ENCODE measurements at regions not wholly inside any gene's neighbourhood (a gene's known extent, or its start where the extent isn't known, plus 50 kb on each side); places are given as distances from the start of the nearest gene placed in this dataset.
A peak's percentile ranks its signal among the peaks of the same experiment; 100 is the strongest.

- DNase-seq (ENCODE audit: low spot score), result no peak
- Mint-ChIP-seq H3K36me3 (ENCODE audit: low read depth) (no peaks in the 10 kb centered on the region), H3K4me3 (ENCODE audit: unreplicated experiment) (no peak overlapping the region), H3K27me3 (ENCODE audit: low read depth) (no peaks in the 10 kb centered on the region), H3K9me3 (ENCODE audit: low read depth) (peaks cover 7% of the 10 kb centered on the region), H3K4me1 (ENCODE audit: low read depth) (peaks cover 87% of the 10 kb centered on the region), H3K27ac (ENCODE audit: unreplicated experiment) (peak overlapping the region; percentile 3)
- no peak for TF ChIP-seq CTCF (IDR thresholded peaks at IDR 0.05)
Measured at GRCh38 chr10:44803862-44804261, 107.3 kb upstream of the TMEM72 start.

DNA sequence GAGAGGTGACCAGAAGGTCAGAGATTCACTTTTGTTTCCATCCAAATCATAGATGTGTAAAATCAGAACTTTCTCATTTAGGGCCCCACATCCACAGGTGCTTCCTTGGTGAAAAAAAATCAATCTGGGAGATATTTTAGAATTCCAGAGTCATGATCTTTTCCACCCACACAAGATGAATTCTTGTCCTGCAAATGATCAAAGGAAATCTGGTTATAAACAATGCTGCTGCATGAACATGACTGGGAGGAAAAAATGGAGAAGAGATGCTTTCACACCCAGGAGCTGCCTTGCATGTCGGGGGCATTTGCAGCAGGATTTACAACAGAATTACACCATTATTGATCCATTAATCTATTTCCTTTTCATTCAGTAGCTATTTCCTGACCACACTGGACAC is 106.5 kb upstream of the TMEM72 start:
- Mint-ChIP-seq H3K36me3 (ENCODE audit: low read depth) (no peaks in the 10 kb centered on the region), H3K4me1 (ENCODE audit: low read depth) (peaks cover 80% of the 10 kb centered on the region), H3K4me3 (ENCODE audit: unreplicated experiment) (no peak overlapping the region), H3K27me3 (ENCODE audit: low read depth) (no peaks in the 10 kb centered on the region), H3K27ac (ENCODE audit: unreplicated experiment) (no peak overlapping the region), H3K9me3 (ENCODE audit: low read depth) (peaks cover 13% of the 10 kb centered on the region)
- DNase-seq (ENCODE audit: low spot score), result no peak
- TF ChIP-seq CTCF (IDR thresholded peaks at IDR 0.05), result no peak

DNA sequence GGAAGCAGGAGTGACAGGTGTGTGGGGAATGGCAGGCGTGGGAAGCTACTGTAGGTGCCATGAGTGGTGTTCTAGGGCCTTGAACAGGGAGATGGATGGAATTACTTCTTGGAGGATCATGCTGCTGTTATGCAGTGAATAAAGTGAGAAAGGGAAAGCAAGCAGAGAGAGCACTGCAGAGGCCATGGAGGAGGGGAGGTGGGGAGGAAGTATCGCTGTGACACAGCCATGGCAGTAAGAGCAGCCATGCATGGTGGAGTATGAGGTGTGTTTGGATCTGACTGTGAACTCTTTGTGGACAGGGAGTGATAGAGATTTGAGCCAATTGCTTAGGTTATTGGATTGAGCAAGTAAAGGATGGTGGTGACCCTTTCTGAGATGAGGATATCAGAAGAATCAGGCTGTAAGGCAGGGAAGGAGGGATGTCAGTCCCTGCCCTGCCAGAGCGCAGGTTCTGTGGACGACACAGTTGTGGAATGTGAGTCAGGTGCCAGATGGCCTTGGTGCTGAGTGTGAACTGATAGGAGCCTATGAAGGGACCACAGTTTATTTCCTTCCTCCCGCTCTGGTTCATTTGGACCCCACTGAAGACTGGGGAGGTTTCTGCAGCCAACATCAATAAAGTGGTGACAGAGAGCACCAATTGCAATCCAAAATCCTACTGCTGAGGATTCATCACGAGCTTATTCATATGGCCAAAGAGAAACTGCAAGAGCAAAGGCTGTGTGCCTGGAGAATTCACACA is 105.5 kb upstream of the TMEM72 start:
- no peaks in the 10 kb centered on the region for H3K27me3 Mint-ChIP-seq (ENCODE audit: low read depth)
- DNase-seq (ENCODE audit: low spot score), result no peak

DNA sequence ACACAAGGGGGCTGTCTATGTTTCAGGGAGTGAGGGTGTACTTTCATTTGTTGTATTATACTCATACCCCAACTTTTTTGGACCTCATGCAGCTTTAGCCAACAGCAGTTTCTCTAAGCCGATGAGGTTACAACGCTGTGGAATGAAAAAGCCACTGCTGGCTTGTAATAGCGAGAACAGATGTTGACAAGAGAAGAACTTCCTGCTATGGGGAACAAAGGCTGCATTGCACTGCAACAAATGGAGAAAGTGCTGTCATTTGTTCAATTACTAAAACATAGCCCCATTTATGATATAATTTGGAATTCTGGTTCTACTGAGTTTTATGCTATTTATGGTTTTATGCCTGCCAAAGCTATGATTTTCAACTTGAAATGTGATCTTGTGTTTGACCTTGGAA is 104.2 kb upstream of the TMEM72 start:
- Mint-ChIP-seq H3K9me3 (ENCODE audit: low read depth) (peaks cover 6% of the 10 kb centered on the region), H3K4me1 (ENCODE audit: low read depth) (peaks cover 68% of the 10 kb centered on the region), H3K27me3 (ENCODE audit: low read depth) (no peaks in the 10 kb centered on the region), H3K4me3 (ENCODE audit: unreplicated experiment) (no peak overlapping the region), H3K36me3 (ENCODE audit: low read depth) (no peaks in the 10 kb centered on the region), H3K27ac (ENCODE audit: unreplicated experiment) (no peak overlapping the region)
- no peak for TF ChIP-seq CTCF (IDR thresholded peaks at IDR 0.05)
- DNase-seq (ENCODE audit: low spot score), result no peak

More for the DNA sequence above, 105.5 kb upstream of the TMEM72 start:
- no peak overlapping the region for H3K4me3 Mint-ChIP-seq (ENCODE audit: unreplicated experiment)
- H3K36me3 Mint-ChIP-seq (ENCODE audit: low read depth), result no peaks in the 10 kb centered on the region
- TF ChIP-seq CTCF (IDR thresholded peaks at IDR 0.05), result no peak
- H3K9me3 Mint-ChIP-seq (ENCODE audit: low read depth), result peaks cover 13% of the 10 kb centered on the region
- no peak overlapping the region for H3K27ac Mint-ChIP-seq (ENCODE audit: unreplicated experiment)
- peaks cover 73% of the 10 kb centered on the region for H3K4me1 Mint-ChIP-seq (ENCODE audit: low read depth)

- H3K9me3 Mint-ChIP-seq (ENCODE audit: low read depth), result peaks cover 6% of the 10 kb centered on the region
- no peak for DNase-seq (ENCODE audit: low spot score)
- H3K27me3 Mint-ChIP-seq (ENCODE audit: low read depth), result no peaks in the 10 kb centered on the region
Measured at GRCh38 chr10:44807451-44807850, 103.7 kb upstream of the TMEM72 start.

More at GRCh38 chr10:44807451-44807850, 103.7 kb upstream of the TMEM72 start:
- no peak for TF ChIP-seq CTCF (IDR thresholded peaks at IDR 0.05)
- H3K36me3 Mint-ChIP-seq (ENCODE audit: low read depth), result no peaks in the 10 kb centered on the region
- H3K4me1 Mint-ChIP-seq (ENCODE audit: low read depth), result peaks cover 63% of the 10 kb centered on the region
- H3K27ac Mint-ChIP-seq (ENCODE audit: unreplicated experiment), result peak overlapping the region; percentile 50
- H3K4me3 Mint-ChIP-seq (ENCODE audit: unreplicated experiment), result no peak overlapping the region

All from chondrocyte (in vitro differentiated cells).